Endodermal cell (in vitro differentiated cells): ENCODE measurements at regions not wholly inside any gene's neighbourhood (a gene's known extent, or its start where the extent isn't known, plus 50 kb on each side); places are given as distances from the start of the nearest gene placed in this dataset.

Experiments
- DNase-seq: peaks from one replicate; pipeline ENCODE4 v3.0.0-alpha.2; 2017
- H3K27ac ChIP-seq: 2 replicates; pipeline ENCODE4 v1.5.1; 2013; ENCODE audit warnings: mild to moderate bottlenecking, low read depth, low read length, moderate library complexity
- H3K27me3 ChIP-seq: 2 replicates; pipeline ENCODE4 v1.6.1; 2013; ENCODE audit warnings: mild to moderate bottlenecking, low read length, moderate library complexity; ENCODE audit not compliant: insufficient read depth, control insufficient read depth, poor library complexity, severe bottlenecking
- H3K36me3 ChIP-seq: 2 replicates; pipeline ENCODE4 v1.7.0; 2013; ENCODE audit warnings: mild to moderate bottlenecking, low read length, moderate library complexity; ENCODE audit not compliant: control insufficient read depth, insufficient read depth
- H3K4me1 ChIP-seq: one replicate; pipeline ENCODE4 v1.7.0; 2013; ENCODE audit warnings: low read length; ENCODE audit not compliant: control insufficient read depth, insufficient read depth
- H3K4me3 ChIP-seq: 2 replicates; pipeline ENCODE4 v1.5.1; 2013; ENCODE audit warnings: mild to moderate bottlenecking, low read length, moderate library complexity
- H3K9ac ChIP-seq: 2 replicates; pipeline ENCODE4 v1.6.1; 2013; ENCODE audit warnings: mild to moderate bottlenecking, low read length, moderate library complexity; ENCODE audit not compliant: poor library complexity, severe bottlenecking; ENCODE audit errors: extremely low read depth
- H3K9me3 ChIP-seq: 2 replicates; pipeline ENCODE4 v1.6.1; 2013; ENCODE audit warnings: mild to moderate bottlenecking, low read length, moderate library complexity; ENCODE audit not compliant: control insufficient read depth
- H3K27ac Mint-ChIP-seq: 2 replicates; pipeline ENCODE4 v1.8.0; 2020; ENCODE audit warnings: mixed read lengths
- H3K27me3 Mint-ChIP-seq: 2 replicates; pipeline ENCODE4 v1.8.0; 2021; ENCODE audit warnings: mild to moderate bottlenecking, mixed read lengths; ENCODE audit not compliant: insufficient read depth
- H3K36me3 Mint-ChIP-seq: 2 replicates; pipeline ENCODE4 v1.8.0; 2020; ENCODE audit warnings: low read depth, mixed read lengths
- H3K4me1 Mint-ChIP-seq: 2 replicates; pipeline ENCODE4 v1.8.0; 2020; ENCODE audit warnings: mixed read lengths
- H3K4me3 Mint-ChIP-seq: 2 replicates; pipeline ENCODE4 v1.8.0; 2020; ENCODE audit warnings: mild to moderate bottlenecking, moderate library complexity, mixed read lengths
- H3K9me3 Mint-ChIP-seq: 2 replicates; pipeline ENCODE4 v1.8.0; 2020; ENCODE audit warnings: mild to moderate bottlenecking, mixed read lengths
- WGBS, 2 experiments: methylation state at CpG; one replicate each; pipeline versions ENCODE4 v1.1.5 to v1.1.7; 2013; ENCODE audit warnings: missing lambda C conversion rate in 2 of 2, mixed read lengths in 1 of 2; ENCODE audit not compliant: insufficient coverage in 1 of 2, insufficient read length in 1 of 2; 5-methylcytosine and 5-hydroxymethylcytosine counted together
- TF ChIP-seq, protein P1 (sequence below): fragments of 200-600 bp; sonication (generic); conservative IDR thresholded peaks from 2 replicates; pipeline ENCODE4 v1.5.0; 2021; ENCODE audit warnings: antibody characterized with exemption, mild to moderate bottlenecking

DNA sequence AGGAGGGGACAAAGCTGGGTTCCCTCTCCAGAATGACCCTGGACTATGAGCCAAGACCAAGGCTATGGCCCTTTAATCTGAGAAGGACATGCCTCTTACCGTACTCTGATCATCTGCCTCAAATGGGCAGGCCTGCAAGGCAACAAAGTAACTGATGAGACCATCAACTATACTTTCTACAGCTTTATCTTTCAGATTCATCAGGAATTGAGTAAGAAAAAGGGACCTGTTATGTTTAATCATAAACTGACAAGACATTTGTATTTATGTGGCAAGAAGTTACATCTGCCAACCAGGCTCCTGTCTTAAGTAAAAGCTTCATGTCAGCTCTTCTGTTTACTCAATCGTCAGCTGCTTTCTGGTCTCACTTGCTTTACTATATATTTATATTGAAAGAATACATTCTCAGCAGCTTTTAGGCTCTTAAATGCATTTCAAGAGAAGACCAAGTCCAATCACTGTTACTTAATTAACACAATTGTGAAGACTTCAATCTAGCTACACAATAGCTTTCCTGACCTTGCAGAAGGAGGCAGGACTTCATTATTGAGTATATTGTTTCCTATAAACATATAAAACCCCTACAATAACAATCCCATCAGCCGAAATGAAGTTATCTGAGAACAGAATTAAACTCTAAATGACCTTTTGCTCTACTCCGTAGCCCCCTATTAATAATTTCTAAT, 163.8 kb downstream of the ETAA1 start:
- Histone ChIP-seq H3K27ac (no peak overlapping the region), H3K4me3 (peak overlapping the region; percentile 15), H3K36me3 (no peaks in the 10 kb centered on the region), H3K9me3 (no peaks in the 10 kb centered on the region), H3K9ac (no peak overlapping the region), H3K27me3 (no peaks in the 10 kb centered on the region), H3K4me1 (peaks cover 18% of the 10 kb centered on the region)
- Mint-ChIP-seq H3K4me1 (peaks cover 25% of the 10 kb centered on the region), H3K9me3 (peaks cover 2% of the 10 kb centered on the region), H3K36me3 (no peaks in the 10 kb centered on the region), H3K27me3 (no peaks in the 10 kb centered on the region), H3K4me3 (no peak overlapping the region), H3K27ac (no peak overlapping the region)
- WGBS, 2 experiments, result 98% methylated on average over 4 of the region's 4 CpGs; no CpG with 5 or more reads in 1 of the 2 experiments
- DNase-seq, result no peak
- TF ChIP-seq, protein P1, sequence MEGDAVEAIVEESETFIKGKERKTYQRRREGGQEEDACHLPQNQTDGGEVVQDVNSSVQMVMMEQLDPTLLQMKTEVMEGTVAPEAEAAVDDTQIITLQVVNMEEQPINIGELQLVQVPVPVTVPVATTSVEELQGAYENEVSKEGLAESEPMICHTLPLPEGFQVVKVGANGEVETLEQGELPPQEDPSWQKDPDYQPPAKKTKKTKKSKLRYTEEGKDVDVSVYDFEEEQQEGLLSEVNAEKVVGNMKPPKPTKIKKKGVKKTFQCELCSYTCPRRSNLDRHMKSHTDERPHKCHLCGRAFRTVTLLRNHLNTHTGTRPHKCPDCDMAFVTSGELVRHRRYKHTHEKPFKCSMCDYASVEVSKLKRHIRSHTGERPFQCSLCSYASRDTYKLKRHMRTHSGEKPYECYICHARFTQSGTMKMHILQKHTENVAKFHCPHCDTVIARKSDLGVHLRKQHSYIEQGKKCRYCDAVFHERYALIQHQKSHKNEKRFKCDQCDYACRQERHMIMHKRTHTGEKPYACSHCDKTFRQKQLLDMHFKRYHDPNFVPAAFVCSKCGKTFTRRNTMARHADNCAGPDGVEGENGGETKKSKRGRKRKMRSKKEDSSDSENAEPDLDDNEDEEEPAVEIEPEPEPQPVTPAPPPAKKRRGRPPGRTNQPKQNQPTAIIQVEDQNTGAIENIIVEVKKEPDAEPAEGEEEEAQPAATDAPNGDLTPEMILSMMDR, result no peak

DNA sequence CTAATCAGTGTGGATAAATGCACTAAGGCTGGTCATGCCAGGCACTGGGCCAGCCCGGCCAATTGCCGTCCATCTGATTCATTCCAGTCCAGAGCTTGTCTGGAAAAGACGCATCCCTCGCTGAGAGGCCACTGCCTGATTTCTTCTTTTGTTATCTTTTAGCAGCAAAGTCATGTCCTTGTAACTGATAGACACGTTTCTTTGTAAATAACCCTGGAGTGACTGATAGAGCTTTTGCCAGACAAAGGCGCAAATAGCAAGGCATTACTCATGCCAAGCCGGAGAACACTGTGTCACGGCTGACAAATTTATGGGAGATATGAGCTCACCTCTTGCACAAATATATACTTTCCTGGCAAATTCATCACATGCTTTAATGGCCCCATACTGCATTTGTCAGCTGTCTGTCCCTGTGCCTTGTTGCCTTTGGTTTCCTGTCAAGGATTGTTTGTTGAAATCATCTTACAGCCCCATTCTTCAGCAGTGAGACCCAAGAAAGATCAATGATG, 164.4 kb downstream of the ETAA1 start:
- Mint-ChIP-seq H3K27me3 (no peaks in the 10 kb centered on the region), H3K27ac (no peak overlapping the region), H3K36me3 (no peaks in the 10 kb centered on the region), H3K4me1 (peaks cover 25% of the 10 kb centered on the region), H3K9me3 (peaks cover 2% of the 10 kb centered on the region), H3K4me3 (no peak overlapping the region)
- DNase-seq, result no peak
- 77 to 88% methylated on average over 8 of the region's 8 CpGs for WGBS, 2 experiments
- Histone ChIP-seq H3K9me3 (no peaks in the 10 kb centered on the region), H3K27me3 (no peaks in the 10 kb centered on the region), H3K4me3 (peak overlapping the region; percentile 15), H3K9ac (no peak overlapping the region), H3K27ac (no peak overlapping the region), H3K36me3 (no peaks in the 10 kb centered on the region), H3K4me1 (peaks cover 18% of the 10 kb centered on the region)
- TF ChIP-seq, protein P1, result no peak

DNA sequence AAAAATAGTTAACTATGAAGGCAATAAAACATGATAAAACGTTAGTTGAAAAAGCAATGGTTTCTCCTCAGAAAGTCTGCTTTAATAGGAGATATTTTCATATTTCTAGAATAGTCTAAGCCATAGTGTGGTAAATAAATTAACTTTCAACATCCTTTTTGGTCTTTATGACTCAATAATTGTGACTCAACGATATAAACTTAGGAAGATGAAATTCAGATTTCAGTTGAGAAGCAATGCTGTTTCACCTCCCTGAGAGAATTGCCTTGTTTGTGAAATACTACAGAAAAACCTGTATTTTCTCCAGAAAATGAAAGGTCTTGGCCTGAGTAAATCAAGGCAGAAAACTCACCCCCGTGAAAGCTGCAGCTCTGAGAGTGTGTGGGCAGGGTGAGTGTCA, 166.9 kb downstream of the ETAA1 start:
- Mint-ChIP-seq H3K4me3 (no peak overlapping the region), H3K27me3 (no peaks in the 10 kb centered on the region), H3K27ac (no peak overlapping the region), H3K4me1 (peaks cover 18% of the 10 kb centered on the region), H3K36me3 (no peaks in the 10 kb centered on the region), H3K9me3 (peaks cover 2% of the 10 kb centered on the region)
- 94 to 96% methylated on average over 2 to 3 of the region's 3 CpGs for WGBS, 2 experiments
- Histone ChIP-seq H3K27me3 (no peaks in the 10 kb centered on the region), H3K4me3 (no peak overlapping the region), H3K36me3 (no peaks in the 10 kb centered on the region), H3K27ac (no peak overlapping the region), H3K9ac (no peak overlapping the region), H3K4me1 (peaks cover 18% of the 10 kb centered on the region), H3K9me3 (no peaks in the 10 kb centered on the region)
- TF ChIP-seq, protein P1, result no peak
- DNase-seq, result no peak
